ENCODE measurements at regions not wholly inside any gene's neighbourhood (a gene's known extent, or its start where the extent isn't known, plus 50 kb on each side); places are given as distances from the start of the nearest gene placed in this dataset.
A peak's percentile ranks its signal among the peaks of the same experiment; 100 is the strongest.

DNA sequence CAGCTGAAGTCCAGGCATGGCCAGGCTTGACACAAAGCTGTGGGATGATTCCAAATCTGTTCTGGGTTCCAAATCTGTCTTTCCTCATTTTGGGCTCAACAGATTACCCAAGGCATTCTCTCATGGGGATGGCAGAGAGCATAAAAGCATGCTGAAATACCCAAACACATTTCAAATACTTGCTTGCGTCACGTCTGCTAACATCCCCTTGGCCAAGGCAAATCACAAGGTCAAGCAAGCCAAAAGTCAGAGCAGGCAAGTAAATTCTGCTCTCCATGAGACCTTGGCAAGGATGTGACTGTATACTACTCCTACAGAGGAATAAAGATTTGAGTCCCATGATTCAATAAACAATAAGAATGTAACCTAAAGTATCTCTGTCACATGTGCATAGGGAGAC is 306.7 kb downstream of the EPB41L4A start:
- TF ChIP-seq, protein P1, sequence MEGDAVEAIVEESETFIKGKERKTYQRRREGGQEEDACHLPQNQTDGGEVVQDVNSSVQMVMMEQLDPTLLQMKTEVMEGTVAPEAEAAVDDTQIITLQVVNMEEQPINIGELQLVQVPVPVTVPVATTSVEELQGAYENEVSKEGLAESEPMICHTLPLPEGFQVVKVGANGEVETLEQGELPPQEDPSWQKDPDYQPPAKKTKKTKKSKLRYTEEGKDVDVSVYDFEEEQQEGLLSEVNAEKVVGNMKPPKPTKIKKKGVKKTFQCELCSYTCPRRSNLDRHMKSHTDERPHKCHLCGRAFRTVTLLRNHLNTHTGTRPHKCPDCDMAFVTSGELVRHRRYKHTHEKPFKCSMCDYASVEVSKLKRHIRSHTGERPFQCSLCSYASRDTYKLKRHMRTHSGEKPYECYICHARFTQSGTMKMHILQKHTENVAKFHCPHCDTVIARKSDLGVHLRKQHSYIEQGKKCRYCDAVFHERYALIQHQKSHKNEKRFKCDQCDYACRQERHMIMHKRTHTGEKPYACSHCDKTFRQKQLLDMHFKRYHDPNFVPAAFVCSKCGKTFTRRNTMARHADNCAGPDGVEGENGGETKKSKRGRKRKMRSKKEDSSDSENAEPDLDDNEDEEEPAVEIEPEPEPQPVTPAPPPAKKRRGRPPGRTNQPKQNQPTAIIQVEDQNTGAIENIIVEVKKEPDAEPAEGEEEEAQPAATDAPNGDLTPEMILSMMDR (IDR thresholded peaks at IDR 0.05; ENCODE audit: low read depth, low read length), result no peak
- no peak for DNase-seq (ENCODE audit: extremely low read depth, low read depth)

- peak; percentile 92 for DNase-seq (ENCODE audit: extremely low read depth, low read depth)
- TF ChIP-seq, protein P1 (IDR thresholded peaks at IDR 0.05; ENCODE audit: low read depth, low read length), result no peak
Measured at GRCh38 chr5:112109331-112110007, 309.6 kb downstream of the EPB41L4A start.

DNA sequence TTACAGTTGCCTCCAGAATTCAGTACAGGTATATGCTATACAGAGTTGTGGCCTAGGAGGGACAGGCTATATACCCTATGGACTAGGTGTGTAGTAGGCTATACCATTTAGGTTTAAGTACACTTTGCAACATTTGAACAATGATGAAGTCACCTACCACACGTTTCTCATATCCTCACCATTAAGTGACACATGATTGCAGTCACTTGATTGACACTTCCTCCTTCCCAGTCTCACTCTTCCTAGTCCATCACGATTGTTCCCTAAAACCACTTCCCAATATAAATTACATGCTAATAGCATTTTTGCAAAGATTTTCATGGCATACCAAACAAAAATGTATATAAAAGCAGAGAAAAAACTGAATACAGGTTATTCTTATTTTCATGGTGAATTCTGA is 312.2 kb downstream of the EPB41L4A start:
- TF ChIP-seq, protein P1 (IDR thresholded peaks at IDR 0.05; ENCODE audit: low read depth, low read length), result no peak
- no peak for DNase-seq (ENCODE audit: extremely low read depth, low read depth)

DNA sequence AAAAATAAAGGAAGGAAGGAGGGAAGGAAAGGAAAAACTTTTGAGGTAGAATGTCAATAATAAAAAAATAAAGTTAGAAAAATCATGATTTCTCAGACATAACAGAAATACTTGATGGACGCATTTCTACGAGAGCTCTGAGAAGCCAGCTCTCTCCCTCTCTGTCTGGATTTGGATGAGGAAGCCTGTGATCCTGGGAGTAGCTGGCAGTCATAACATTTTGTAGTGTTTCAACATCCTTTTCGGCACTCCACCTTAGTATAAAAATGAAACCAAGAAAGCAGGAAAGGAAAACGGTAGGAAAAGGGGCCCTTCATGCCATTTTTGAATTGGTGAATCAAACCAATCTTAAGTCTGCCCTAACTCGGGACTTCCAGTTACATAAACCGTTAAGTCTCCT is 321.3 kb downstream of the EPB41L4A start:
- no peak for DNase-seq (ENCODE audit: extremely low read depth, low read depth)
- TF ChIP-seq, protein P1 (IDR thresholded peaks at IDR 0.05; ENCODE audit: low read depth, low read length), result no peak

GRCh38 chr5:112087222-112087621 is 330.2 kb upstream of the NREP start:
- TF ChIP-seq, protein P1 (IDR thresholded peaks at IDR 0.05; ENCODE audit: low read depth, low read length), result no peak
- no peak for DNase-seq (ENCODE audit: extremely low read depth, low read depth)

GRCh38 chr5:112086740-112087139 is 329.7 kb upstream of the NREP start:
- TF ChIP-seq, protein P1 (IDR thresholded peaks at IDR 0.05; ENCODE audit: low read depth, low read length), result no peak
- DNase-seq (ENCODE audit: extremely low read depth, low read depth), result no peak

GRCh38 chr5:112084149-112084548 is 327.2 kb upstream of the NREP start:
- DNase-seq (ENCODE audit: extremely low read depth, low read depth), result no peak
- TF ChIP-seq, protein P1 (IDR thresholded peaks at IDR 0.05; ENCODE audit: low read depth, low read length), result no peak
